ENCODE measurements at regions not wholly inside any gene's neighbourhood (a gene's known extent, or its start where the extent isn't known, plus 50 kb on each side); places are given as distances from the start of the nearest gene placed in this dataset.

DNA sequence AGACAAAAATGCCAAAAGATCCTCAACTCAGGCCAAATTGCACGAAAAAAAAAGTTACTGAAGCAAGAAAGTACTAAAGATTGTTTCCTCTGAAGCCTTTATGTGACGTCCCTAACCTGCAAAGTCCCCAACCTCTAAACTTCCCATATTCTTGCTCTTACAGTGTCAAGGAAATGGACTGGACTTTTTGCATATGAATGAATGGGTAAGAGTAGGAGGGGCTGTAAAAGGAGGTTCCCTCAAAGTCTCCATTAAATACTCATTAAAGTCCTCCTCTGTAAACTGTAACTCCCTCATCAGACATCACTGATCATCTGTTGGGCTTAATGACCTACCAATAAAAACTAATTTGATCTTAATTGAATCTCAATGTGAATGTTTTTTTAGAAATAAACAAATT is 164.8 kb upstream of the STEAP1 start:
- no peaks in the 10 kb centered on the region for H3K9me3 ChIP-seq
- DNase-seq = no peak
- TF ChIP-seq, protein P1, sequence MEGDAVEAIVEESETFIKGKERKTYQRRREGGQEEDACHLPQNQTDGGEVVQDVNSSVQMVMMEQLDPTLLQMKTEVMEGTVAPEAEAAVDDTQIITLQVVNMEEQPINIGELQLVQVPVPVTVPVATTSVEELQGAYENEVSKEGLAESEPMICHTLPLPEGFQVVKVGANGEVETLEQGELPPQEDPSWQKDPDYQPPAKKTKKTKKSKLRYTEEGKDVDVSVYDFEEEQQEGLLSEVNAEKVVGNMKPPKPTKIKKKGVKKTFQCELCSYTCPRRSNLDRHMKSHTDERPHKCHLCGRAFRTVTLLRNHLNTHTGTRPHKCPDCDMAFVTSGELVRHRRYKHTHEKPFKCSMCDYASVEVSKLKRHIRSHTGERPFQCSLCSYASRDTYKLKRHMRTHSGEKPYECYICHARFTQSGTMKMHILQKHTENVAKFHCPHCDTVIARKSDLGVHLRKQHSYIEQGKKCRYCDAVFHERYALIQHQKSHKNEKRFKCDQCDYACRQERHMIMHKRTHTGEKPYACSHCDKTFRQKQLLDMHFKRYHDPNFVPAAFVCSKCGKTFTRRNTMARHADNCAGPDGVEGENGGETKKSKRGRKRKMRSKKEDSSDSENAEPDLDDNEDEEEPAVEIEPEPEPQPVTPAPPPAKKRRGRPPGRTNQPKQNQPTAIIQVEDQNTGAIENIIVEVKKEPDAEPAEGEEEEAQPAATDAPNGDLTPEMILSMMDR (IDR thresholded peaks at IDR 0.05) = no peak
- H3K27ac ChIP-seq = no peak overlapping the region
- no peak for ATAC-seq
- H3K4me3 ChIP-seq = no peak overlapping the region
- H3K36me3 ChIP-seq = no peaks in the 10 kb centered on the region
- WGBS, 2 donors = 39 to 40% methylated on average over 2 of the region's 2 CpGs
- intact Hi-C loops (cut with DNase I) = no loop called here
- no peak for FAIRE-seq
- H3K4me1 ChIP-seq = no peaks in the 10 kb centered on the region
- no peaks in the 10 kb centered on the region for H3K27me3 ChIP-seq

DNA sequence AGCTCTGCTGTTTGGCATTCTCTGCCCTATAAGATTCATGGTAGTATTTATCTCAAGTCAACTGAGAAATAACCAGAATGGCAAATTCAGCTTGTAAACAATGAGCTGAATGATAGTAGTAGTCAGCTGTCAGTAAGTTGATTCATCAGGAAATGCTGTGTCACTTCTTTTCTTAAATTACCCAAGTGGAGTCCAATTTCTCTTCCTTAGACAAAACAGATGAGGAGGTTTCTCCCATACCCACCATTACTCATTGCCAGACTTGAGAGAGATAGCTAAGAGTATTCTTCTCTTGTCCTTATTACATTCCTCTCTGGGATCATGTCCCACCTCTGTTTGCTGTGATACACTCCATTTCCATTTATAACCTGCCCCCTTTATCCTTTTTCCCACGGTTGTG is 159.8 kb upstream of the STEAP1 start:
- intact Hi-C loops (cut with DNase I) = no loop called here
- Histone ChIP-seq H3K27me3 (no peaks in the 10 kb centered on the region), H3K4me1 (no peaks in the 10 kb centered on the region), H3K9me3 (no peaks in the 10 kb centered on the region), H3K4me3 (no peak overlapping the region), H3K27ac (no peak overlapping the region), H3K36me3 (no peaks in the 10 kb centered on the region)
- no peak for DNase-seq
- TF ChIP-seq, protein P1 (IDR thresholded peaks at IDR 0.05) = no peak
- FAIRE-seq = no peak
- 29 to 48% methylated on average over 1 of the region's 1 CpG for WGBS, 2 donors
- no peak for ATAC-seq

DNA sequence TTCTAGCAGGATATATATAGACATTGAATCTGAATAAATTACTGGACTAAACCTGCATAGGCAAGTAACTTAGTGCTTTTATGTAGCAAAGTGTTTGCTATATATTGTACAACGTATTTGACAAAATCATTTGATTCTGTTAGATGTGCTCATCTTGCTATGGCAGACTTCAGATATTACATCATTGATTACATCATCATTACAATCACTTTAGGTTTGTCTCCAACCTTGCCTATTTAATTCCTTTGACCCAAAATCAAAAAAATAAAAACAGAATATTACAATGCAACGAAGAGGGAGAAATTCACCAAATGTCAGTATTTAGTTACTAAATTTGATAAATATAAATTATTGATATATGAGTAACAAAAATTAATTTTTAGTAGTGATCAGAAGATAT is 155.7 kb upstream of the STEAP1 start:
- H3K4me1 ChIP-seq = no peaks in the 10 kb centered on the region
- H3K27ac ChIP-seq = no peak overlapping the region
- FAIRE-seq = no peak
- no peak overlapping the region for H3K4me3 ChIP-seq
- intact Hi-C loops (cut with DNase I) = no loop called here
- no peak for DNase-seq
- no peaks in the 10 kb centered on the region for H3K36me3 ChIP-seq
- no peak for ATAC-seq
- no peaks in the 10 kb centered on the region for H3K27me3 ChIP-seq
- no peaks in the 10 kb centered on the region for H3K9me3 ChIP-seq
- 45 to 73% methylated on average over 2 of the region's 2 CpGs for WGBS, 2 donors
- TF ChIP-seq, protein P1 (IDR thresholded peaks at IDR 0.05) = no peak

DNA sequence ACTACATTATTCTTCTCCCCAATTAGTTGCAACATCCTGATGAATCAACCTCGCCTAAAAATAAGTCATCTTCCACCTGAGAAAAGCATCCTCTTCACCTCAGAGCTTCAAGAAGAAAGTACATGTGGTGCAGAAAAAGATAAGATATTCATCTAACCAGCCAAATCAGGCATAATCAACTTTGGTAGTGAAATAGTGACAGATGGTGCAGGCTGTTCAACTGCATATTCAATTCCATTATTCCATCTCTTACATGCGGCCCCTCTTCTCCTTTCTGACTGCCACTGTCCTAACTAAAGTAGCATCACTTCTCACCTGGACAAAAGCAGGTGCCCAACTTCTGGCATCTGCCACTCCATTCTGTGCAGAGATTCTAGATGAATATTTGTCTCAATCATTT is 148.4 kb upstream of the STEAP1 start:
- no peaks in the 10 kb centered on the region for H3K36me3 ChIP-seq
- H3K27me3 ChIP-seq = no peaks in the 10 kb centered on the region
- no peak for ATAC-seq
- DNase-seq = no peak
- no peaks in the 10 kb centered on the region for H3K9me3 ChIP-seq
- no peak for FAIRE-seq
- 54 to 60% methylated on average over 2 of the region's 2 CpGs for WGBS, 2 donors
- H3K27ac ChIP-seq = no peak overlapping the region
- intact Hi-C loops (cut with DNase I) = no loop called here
- TF ChIP-seq, protein P1 (IDR thresholded peaks at IDR 0.05) = no peak
- no peaks in the 10 kb centered on the region for H3K4me1 ChIP-seq
- H3K4me3 ChIP-seq = no peak overlapping the region

DNA sequence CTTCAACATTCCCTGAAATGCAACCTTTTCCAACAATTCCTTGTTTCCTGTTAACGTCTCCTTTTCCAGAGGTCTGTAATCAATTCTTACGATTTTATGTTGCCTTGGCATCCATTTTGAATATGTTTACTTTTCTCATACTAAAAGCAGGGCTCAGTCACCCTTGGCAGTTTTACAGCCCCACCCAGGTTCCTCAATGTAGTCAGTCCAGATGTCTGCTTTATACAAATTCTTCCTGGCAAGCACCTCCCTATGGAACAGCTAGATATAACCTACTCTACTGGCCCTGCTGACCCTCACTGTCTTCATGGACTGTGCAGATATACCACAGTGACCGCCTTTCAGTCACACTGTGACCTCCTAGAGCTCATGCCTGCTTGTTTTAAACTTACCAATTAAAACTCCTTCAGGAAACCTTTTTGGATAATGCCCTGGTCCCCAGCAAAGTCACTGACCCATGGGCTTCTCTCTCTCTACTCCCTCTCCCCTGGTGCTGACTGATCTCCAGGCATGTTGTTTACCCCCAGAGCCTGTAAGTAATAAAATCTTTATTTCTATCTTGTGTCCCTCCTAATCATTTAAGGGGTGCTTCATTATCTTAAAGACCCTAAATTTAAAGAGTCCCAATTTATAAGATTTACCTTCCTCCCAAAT is 147.1 kb upstream of the STEAP1 start:
- Histone ChIP-seq H3K27ac (no peak overlapping the region), H3K36me3 (no peaks in the 10 kb centered on the region), H3K4me1 (no peaks in the 10 kb centered on the region), H3K4me3 (no peak overlapping the region), H3K27me3 (no peaks in the 10 kb centered on the region), H3K9me3 (no peaks in the 10 kb centered on the region)
- 42 to 50% methylated on average over 3 of the region's 3 CpGs for WGBS, 2 donors
- TF ChIP-seq, protein P1 (IDR thresholded peaks at IDR 0.05) = no peak
- ATAC-seq (no peak), FAIRE-seq (no peak), DNase-seq (no peak)
- intact Hi-C loops (cut with DNase I) = no loop called here
